GM19324 (cell line): ENCODE measurements at regions not wholly inside any gene's neighbourhood (a gene's known extent, or its start where the extent isn't known, plus 50 kb on each side); places are given as distances from the start of the nearest gene placed in this dataset.

Experiments used
- ATAC-seq: cut with Tn5 transposase; IDR thresholded peaks from one replicate; pipeline ENCODE4 v1.9.1; 2021; ENCODE audit warnings: mild to moderate bottlenecking, moderate library complexity; ENCODE audit not compliant: unreplicated experiment, low FRiP score

DNA sequence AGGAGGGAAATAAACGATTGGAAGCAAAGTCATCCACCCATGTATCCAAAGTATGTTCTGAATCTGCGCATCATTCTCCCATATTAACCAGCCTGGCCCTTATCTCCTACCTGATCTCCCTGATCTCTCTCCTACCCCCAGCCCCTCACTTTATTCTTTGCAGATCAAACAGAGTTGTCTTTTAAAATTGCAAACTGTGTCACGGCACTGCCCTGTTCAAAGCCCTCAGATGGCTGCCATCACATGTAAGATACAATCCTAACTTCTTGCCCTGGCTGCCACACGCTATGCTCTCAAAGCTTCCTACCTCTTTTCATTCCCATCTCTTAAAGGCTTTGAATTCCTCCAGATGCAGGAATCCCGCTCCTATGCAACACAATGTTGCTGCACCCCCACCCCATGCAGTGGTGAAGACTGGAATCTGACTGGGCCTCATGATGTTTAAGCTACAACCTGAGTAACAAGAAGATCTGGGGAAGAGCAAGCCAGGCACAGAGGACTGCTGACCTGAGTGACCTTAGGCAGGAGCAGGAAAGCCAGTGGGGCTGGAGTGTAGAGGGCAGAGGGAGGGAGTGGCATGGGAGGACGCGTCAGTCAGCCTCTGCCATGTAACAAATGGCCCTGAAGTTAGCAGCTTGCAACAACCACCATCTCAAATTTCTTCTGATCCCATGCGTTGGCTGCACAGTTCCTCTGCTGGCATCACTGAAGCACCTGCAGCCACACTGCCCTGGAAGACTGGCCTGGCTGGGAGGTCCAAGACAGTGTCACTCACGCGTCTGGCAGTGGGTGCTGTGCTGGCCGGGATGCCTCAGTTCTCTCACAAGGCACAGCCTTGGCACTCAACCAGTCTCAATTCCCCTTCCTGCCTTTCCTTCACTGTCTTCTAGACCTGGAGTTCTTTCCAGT lies 382.8 kb downstream of the BCL11B start:
- ATAC-seq, result no peak

DNA sequence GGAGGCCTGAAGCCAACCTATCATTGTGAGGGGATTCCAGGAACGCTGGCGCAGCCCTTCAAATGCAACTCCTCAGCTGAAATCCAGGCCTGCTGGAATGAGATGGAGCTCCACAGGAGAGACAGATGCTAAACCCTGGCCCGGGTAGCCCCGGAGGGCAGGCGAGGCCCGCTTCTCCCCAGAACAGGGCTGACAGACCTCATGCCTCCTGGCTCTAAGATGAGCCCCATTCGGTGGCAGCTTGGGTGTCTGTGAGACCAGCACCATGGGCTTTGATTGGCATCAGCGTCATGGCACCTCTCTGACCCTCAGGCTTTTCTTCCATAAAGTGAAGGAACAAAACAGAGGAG lies 382.2 kb downstream of the BCL11B start:
- ATAC-seq, result no peak

DNA sequence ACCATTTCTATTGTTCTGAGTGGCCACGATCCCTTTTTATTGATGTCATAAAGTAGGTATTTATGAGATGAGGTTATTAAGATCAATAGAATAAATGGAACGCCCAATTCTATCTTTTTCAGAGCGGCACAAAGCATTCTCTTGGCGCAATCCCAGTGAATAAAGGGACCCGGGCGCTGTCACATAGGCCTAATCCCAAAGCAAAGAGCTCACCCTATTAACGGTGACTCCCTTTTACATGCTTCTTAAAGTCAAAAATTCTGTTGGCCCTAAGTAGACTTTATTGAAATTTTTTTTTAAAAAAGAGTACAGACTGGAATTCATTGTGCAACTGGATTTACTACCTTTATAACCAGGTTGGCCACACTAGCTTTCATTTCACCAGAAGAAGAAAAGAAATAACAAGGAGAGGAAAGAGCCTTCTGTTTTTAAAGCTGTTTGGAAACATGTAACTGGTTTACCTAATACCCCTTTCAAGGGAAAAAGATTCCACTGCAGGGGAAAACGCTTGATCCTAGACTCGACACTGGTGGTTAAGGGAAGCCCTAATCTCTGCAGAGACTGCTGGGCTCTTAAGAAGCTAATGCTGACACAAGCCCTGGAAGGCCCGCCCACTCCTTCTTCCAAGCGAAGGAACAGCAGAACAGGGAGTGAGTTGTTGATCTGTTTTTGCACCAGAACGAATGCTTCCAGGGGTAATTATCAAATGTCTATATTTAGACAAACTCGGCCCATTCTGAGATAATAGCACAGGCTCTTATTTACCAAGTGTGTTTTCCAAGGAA lies 381.2 kb downstream of the BCL11B start:
- ATAC-seq, result no peak

DNA sequence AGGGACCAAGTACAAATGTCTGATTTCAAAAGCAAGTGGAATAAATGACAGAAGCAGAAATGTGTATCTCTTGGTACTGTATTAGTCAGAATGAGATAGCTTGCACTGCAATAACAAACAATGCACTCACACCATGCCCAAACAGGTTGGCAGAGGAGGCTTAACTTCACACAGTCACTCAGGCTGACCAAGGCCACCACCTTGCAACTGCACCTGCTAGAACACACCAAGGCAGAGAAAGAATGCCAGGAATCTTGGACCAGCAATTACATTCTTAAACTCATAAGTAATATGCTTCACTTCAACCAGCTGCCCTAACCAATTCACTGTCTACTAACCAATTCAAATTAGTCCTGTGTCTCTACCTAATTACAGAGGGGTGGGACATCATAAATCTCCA lies 378.3 kb downstream of the BCL11B start:
- no peak for ATAC-seq

DNA sequence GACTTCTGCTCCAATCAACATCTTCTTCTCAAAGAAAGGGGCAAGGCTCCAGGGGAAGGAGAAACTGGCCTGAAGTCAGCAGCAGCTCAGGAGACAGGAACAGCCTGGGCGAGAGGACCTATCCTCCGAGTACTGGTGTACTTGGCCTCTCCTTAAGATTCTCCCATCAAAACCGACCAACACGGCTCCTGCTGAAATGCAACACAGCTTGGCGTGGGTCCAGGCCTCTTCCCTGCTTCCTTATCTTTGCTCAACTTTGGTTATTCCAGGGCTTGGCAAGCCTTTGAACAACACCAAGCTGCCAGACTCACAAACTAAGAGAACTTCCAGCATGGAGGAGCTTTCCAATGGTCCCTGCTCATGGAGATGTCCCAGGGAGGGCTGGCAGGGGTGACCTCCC lies 377.4 kb downstream of the BCL11B start:
- no peak for ATAC-seq

DNA sequence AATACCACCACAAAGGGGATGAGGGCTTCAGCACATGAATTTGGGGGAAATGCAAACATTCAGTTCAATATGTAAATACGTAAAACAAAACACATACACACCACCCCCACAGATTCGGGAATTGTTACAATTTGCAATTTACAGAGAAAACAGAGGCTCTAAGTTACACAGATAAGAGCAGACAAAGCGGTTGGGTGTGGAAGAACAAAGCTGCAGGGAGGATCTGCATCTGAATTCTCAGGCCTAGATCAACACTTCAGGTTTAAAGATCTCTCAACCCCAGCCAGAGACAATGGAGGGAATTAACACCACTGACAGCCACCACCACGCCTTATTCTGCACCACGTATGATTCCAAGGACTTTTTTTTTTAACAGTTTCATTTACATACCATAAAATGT lies 375.5 kb downstream of the BCL11B start:
- no peak for ATAC-seq

DNA sequence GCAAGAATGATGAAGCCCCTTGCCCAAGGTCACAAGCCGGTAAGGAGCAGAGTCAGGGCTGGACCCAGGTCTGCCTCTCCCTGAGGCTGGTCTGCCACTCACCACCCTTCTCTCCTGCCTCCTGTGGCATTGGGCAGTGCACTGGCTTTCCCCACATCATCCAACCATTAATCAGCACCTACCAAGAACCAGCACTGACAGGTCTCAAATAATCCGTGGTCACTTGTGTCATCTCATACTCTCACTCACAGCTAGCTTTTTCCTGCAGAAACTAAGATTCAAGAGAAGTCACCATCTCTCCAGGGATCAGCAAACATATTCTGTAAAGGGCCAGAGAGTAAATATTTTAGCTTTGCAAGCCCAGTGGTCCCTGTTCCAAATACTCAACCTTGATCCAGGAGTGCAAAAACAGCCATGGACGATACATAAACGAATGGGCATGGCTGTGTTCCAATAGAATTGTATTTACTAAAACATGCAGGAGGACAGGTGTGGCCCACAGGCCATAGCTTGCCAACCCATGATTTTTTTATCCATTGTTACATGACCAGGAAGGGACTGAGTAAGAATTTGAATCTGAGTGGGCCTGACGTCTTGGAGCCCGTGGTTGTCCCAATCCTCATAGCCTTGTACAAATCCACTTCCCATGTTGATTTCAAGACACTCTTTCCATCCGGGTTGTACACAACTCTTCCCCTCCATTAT lies 374.2 kb downstream of the BCL11B start:
- ATAC-seq, result no peak

DNA sequence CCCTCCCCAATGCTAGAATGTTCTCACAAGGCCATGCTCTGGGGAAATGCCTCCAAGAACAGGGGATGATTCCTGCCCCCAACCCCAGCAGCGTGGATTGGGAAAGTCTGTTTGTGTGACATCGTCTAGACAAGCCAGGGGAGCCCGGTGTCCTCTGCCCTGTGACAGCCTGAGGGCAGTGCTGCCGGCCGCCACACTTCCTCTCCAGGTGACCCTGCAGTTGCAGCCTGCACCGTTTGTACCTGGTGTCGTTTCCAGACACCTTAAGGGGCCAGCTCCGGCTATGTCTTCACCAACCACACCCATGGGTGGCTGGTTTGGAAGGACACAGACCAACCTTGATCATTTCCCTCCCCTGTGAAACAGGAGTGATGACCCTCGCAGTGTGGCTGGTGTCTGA lies 372.6 kb downstream of the BCL11B start:
- no peak for ATAC-seq

DNA sequence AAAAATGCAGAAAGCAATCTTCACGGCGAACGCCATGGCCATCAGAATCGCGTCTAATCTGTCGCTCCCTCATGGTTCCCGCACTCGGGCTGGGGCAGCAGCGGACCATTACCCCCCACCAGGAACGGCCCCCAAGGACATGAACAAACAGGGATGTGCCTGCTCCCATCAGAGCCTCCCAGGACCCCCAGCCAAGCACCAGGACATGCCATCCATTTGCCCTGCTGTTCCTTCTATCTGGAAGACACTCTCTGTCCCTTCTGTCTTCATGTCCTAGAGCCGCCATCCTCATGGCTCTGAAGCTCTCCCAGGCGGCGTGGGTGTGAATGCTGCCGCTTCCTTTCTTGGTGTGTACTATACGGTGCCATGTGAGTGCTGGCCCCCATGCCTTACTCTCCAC lies 371.8 kb downstream of the BCL11B start:
- ATAC-seq, result no peak

DNA sequence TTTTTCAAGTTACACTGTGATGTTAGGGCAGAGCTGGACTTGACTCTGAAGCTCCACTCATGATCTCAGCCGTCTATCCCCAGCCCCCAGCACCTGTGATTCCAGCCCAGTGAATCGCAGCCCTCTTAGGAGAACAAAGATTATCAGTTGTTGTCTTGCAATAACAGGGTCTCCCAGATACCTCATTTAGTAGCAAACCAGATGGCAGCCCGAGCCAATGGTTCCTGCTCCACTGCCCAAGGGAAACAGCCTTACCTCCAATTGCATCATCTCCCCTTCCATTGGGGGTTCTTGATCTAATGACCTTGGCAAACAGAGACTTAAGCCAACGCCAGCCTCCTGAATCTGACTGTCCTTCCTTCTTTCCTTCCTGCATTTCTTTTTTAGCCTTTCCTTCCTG lies 371.2 kb downstream of the BCL11B start:
- ATAC-seq, result no peak

DNA sequence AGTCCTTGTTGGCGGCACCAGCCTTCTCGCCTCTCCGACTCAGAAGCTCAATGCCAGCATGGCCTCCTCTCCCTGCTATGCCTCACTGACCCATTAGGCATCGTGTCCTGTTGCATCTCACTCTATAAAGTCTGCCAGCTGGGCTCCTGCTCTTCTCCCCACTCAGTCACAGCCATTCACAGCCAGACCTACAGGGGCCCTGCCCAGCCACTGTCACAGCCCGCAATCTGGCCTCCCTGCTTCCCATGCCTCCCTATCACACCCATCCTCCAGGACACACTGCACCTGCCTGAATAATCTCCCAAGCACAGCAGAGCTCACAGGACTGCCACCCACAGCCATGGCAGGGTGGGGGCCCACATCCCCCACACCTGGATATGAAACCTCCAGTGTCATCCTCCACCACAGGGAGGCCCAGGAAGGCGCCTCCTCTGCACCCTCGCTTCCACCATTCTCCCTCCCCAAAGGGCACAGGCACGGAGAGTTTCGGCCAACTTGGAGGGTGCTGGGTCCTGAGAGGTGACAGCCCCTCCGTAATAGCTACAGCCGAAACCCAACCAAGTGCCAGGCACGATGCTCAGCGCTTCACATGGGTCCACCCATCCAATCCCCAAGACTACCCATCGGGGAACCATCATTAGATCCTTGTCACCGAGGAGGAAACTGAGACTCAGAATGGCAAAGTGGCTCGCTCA lies 370.3 kb downstream of the BCL11B start:
- ATAC-seq, result no peak

DNA sequence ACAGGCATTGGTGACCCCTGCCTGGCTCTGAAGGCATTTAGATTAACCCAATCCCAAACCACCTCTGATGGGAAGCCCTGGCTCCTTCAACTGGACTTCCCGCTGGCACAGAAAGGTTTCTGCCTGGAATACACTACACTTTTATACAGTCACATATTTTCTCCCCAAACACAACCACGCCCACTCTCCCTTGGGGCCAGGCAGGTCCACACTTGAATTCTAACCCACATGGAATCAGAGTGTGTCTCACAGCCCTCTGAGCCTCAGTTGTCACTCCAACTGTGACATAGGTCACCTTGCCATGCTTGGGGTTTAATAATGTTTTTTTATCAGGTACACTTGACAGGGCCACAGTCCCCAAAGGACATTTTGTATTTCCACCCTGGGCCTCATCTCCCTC lies 368.6 kb downstream of the BCL11B start:
- no peak for ATAC-seq

DNA sequence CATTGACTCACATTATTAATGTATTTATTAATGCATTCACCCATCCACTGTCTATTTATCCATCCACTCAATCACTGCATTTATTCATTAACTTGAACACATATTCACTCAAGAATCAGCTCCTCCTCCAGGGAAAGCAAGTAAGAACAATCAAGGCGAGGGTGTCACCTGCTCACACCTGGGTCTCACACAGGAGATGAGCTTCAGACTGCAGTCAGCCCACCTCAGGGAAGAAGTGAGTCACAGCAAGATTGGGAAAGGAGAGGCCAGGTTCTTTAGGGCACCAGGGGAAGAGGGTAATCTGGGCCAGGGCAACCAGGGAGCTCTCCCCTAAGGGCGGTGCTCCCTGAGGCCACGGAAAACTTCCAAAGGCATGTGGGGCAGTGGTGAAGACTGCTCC lies 367.3 kb downstream of the BCL11B start:
- ATAC-seq, result no peak

DNA sequence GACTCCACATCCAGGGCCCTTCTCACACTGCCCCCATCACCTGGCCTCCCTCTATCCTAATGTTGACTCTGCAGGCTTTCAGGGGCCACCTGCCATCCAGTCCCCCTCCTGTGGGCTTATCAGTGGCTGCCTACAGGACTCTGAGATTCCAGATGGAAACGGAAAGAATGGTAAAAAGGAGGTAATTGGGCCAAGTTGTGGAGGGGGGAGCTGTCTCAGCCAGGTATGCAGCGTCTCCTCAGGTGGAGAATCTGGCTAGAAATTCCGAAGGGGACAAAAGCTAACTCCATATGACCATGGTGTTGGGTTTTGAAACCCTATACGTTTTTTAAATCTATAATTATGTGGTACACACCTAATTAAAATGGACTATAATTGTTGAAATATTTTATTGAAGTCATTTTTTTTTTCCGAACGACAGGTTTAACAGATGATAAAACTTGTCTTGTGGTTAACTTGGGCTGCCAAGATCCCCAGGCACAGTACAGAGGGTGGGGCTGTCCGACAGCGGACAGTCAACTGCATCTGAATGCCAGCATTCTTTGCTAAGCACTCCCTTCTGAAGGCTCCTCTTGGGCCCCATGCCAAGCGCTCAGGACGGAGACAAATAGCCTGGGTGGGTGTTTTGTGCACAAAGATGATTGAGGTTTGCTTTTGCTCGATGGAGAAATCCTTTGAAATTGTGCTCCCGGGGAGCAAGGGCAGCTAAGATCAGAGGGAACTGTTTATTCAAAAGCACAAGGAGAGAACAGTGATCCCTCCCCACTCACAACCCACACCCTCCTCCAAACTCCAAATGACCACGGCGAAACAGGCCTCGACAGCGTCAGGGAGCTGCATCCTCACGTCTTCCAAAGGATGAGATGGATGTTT lies 365.6 kb downstream of the BCL11B start:
- no peak for ATAC-seq

DNA sequence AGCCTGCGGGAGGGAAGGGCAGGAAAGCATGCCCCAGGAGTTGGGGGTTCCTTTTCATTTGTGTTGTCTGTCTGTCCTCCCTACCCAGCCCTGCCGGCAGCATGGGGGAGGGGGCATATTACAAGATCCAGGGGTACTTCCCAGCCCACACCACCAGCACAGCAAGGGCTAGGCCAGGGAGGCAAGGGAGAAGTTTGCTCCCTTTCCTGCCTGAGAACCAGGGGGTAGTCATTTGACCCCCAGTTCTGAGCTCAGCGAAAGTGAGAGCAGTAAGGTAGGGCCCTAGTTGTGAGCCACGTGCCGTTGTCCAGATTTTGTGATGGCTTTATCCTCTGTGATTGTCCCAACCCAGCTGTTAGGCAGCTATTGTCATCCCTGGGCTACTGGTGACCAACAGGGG lies 364.7 kb downstream of the BCL11B start:
- ATAC-seq, result no peak

DNA sequence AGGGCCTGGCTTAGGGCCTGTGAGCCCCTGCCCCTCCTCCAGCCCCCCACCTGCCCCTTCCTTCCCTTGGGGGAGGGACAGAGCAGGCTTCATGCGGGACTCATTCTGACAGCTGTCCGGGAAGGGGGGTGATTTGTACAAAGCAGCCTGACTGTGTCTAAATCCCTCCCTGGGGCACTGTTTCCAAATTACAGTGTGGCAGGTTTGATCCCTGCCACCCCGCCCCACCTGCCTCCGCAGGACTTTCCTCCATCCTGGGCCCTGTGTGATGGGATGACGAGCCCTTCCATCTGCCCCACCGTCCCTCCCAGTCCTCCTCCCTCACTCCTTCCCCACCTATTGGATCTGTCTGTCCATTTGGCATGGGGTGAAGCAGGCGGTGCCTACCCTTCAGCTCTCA lies 363.9 kb downstream of the BCL11B start:
- ATAC-seq, result no peak

DNA sequence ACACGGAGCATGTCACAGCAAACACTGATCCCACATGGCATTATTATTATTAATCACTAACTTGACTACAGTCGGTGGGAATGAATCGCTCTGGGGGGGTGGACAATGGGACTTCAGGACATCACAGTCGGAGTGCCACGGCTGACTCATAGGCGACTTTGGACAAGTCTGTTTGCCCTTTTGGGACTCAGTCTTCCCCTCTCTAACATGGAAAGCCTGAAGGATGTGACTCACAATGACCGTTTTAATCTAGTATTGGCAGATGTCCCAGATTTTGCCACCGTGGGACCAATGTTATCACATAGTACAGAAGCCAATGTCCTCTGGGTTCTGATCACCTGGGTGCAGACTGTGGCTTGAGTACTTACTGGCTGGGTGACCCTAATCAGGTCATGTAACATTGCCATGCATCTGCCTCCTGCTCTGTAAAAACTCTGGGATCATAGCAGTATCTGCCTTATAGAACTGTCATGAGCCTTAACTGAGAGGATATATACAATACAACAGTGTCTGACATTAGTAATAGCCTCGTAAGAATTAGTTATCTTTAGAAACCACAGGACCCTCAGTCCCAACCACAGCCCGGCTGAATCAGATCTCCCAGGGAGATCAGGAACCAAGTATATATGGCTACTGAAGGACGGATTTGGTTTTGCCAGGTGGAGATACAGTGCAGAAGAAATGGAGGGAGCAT lies 362.6 kb downstream of the BCL11B start:
- no peak for ATAC-seq

DNA sequence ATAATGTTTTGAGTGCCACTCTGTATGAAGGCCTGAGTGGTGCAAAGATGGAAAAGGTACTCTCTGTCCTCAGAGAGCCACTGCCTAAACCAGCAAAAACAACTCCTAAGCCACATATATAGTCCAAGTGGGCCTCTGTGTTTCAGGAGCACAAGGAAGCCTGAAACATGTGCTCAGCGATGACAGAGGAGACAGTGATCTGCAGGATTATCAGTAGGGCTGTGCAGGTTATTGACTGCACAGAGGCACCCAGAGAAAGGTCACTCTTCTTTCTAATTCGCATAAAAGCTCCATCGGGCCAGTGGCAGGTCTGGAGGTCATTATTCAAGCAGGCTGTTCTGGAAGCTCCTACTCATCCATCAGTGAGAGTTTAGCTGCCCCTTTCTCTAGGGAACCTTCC lies 361.9 kb downstream of the BCL11B start:
- no peak for ATAC-seq

DNA sequence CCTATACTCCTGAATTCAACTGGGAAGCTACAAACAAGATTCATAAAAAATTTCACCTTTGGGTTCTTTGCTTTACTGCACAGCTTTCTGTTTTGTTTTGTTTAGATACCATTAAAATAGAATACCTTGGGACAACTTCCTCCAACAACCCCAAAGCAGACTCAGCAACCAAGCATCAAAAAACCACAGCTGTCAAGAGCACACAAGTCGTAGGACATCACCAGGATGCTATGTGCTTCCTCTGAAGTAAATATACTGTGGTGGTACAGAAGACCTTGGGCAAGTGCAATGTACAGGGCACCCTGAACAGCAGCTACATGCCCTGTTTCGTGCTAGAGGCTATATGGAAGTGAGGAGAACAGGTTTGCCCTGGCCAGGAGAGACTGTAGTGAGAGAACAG lies 359.3 kb downstream of the BCL11B start:
- no peak for ATAC-seq
